22Rv1 (cell line): ENCODE measurements at regions not wholly inside any gene's neighbourhood (a gene's known extent, or its start where the extent isn't known, plus 50 kb on each side); places are given as distances from the start of the nearest gene placed in this dataset.

Source experiments
- CTCF ChIP-seq: fragments of 450-650 bp; IDR thresholded peaks from 2 replicates; pipeline ENCODE4 v1.5.1; 2017; ENCODE audit warnings: mild to moderate bottlenecking
- ZFX ChIP-seq: fragments of 450-650 bp; IDR thresholded peaks from 2 replicates; pipeline ENCODE4 v1.6.1; 2017; ENCODE audit warnings: antibody characterized with exemption, borderline replicate concordance

- TF ChIP-seq CTCF (no peak), ZFX (no peak)
Observed at GRCh38 chr6:76644231-76644630, 571.8 kb upstream of the IMPG1 start.
